NT2/D1 (cell line): ENCODE measurements at regions not wholly inside any gene's neighbourhood (a gene's known extent, or its start where the extent isn't known, plus 50 kb on each side); places are given as distances from the start of the nearest gene placed in this dataset.

Source experiments
- SUZ12 ChIP-seq: IDR thresholded peaks from 2 replicates; pipeline ENCODE4 v1.6.1; 2011; ENCODE audit not compliant: insufficient read length, insufficient read depth; ENCODE audit errors: extremely low read depth
- YY1 ChIP-seq: IDR thresholded peaks from 2 replicates; pipeline ENCODE4 v1.6.1; 2011; ENCODE audit not compliant: insufficient read length, insufficient read depth
- ZNF274 ChIP-seq: IDR thresholded peaks from 2 replicates; pipeline ENCODE4 v1.6.1; 2011; ENCODE audit warnings: mild to moderate bottlenecking, low read depth, low read length

GRCh38 chr22:49094858-49095257 lies 732.8 kb downstream of the BRD1 start:
- TF ChIP-seq ZNF274 (no peak), YY1 (no peak), SUZ12 (no peak)
